Mesendoderm (in vitro differentiated cells): ENCODE measurements at regions not wholly inside any gene's neighbourhood (a gene's known extent, or its start where the extent isn't known, plus 50 kb on each side); places are given as distances from the start of the nearest gene placed in this dataset.
"Not testable (repeated sequence)": the region's sequence is repeated elsewhere in the genome, so short reads cannot be mapped to it uniquely, and the experiment has no call there.

Source experiments
- DNase-seq: peaks from one replicate; pipeline ENCODE4 v3.0.0; 2013
- H2AK5ac ChIP-seq: 2 replicates; pipeline ENCODE4 v1.6.1; 2013; ENCODE audit warnings: low read length, inconsistent platforms
- H2BK120ac ChIP-seq: 2 replicates; pipeline ENCODE4 v1.6.1; 2013; ENCODE audit warnings: low read depth, mild to moderate bottlenecking, low read length, moderate library complexity, mixed read lengths
- H2BK15ac ChIP-seq: replicated peaks from 2 replicates; pipeline ENCODE4 v1.6.1; 2013; ENCODE audit warnings: low read depth, mild to moderate bottlenecking, moderate library complexity
- H2BK5ac ChIP-seq: 2 replicates; pipeline ENCODE4 v1.6.1; 2013; ENCODE audit warnings: low read length, inconsistent platforms
- H3K18ac ChIP-seq: 2 replicates; pipeline ENCODE4 v1.6.1; 2013; ENCODE audit warnings: mild to moderate bottlenecking, low read length, mixed read lengths
- H3K23ac ChIP-seq: one replicate; pipeline ENCODE4 v1.6.1; 2013; ENCODE audit warnings: low read length
- H3K27ac ChIP-seq: 2 replicates; pipeline ENCODE4 v1.5.1; 2013; ENCODE audit warnings: low read depth, mild to moderate bottlenecking, inconsistent platforms, low read length, moderate library complexity
- H3K27me3 ChIP-seq: 2 replicates; pipeline ENCODE4 v1.6.1; 2013; ENCODE audit warnings: low read length, control low read depth, mild to moderate bottlenecking, inconsistent platforms; ENCODE audit not compliant: insufficient read depth, poor library complexity
- H3K36me3 ChIP-seq: 2 replicates; pipeline ENCODE4 v1.6.1; 2013; ENCODE audit warnings: low read length, inconsistent platforms; ENCODE audit not compliant: control insufficient read depth, insufficient read depth
- H3K4ac ChIP-seq: one replicate; pipeline ENCODE4 v1.6.1; 2013; ENCODE audit warnings: low read depth, mild to moderate bottlenecking, low read length, moderate library complexity
- H3K4me1 ChIP-seq: 2 replicates; pipeline ENCODE4 v1.6.1; 2013; ENCODE audit warnings: low read depth, low read length, inconsistent platforms; ENCODE audit not compliant: control insufficient read depth
- H3K4me2 ChIP-seq: 2 replicates; pipeline ENCODE4 v1.6.1; 2013; ENCODE audit warnings: low read length
- H3K4me3 ChIP-seq: 2 replicates; pipeline ENCODE4 v1.5.1; 2013; ENCODE audit warnings: mild to moderate bottlenecking, low read length
- H3K56ac ChIP-seq: one replicate; pipeline ENCODE4 v1.6.1; 2013; ENCODE audit warnings: low read length
- H3K79me1 ChIP-seq: 2 replicates; pipeline ENCODE4 v1.6.1; 2013; ENCODE audit warnings: low read length, inconsistent platforms
- H3K79me2 ChIP-seq: 2 replicates; pipeline ENCODE4 v1.6.1; 2013; ENCODE audit warnings: mild to moderate bottlenecking, low read length; ENCODE audit not compliant: control insufficient read depth, insufficient read depth
- H3K9ac ChIP-seq: 2 replicates; pipeline ENCODE4 v1.6.1; 2013; ENCODE audit warnings: low read length, inconsistent platforms
- H4K5ac ChIP-seq: one replicate; pipeline ENCODE4 v1.6.1; 2013; ENCODE audit warnings: low read length
- H4K8ac ChIP-seq: one replicate; pipeline ENCODE4 v1.6.1; 2013; ENCODE audit warnings: low read depth, mild to moderate bottlenecking, control low read depth, low read length, moderate library complexity
- WGBS: extraction: QIAGEN DNeasy Blood & Tissue Kit; methylation state at CpG from one replicate; pipeline ENCODE4 v1.1.7; 2013; ENCODE audit warnings: low lambda C conversion rate, missing lambda C conversion rate; ENCODE audit not compliant: insufficient coverage; ENCODE audit errors: extremely low coverage; 5-methylcytosine and 5-hydroxymethylcytosine counted together

DNA sequence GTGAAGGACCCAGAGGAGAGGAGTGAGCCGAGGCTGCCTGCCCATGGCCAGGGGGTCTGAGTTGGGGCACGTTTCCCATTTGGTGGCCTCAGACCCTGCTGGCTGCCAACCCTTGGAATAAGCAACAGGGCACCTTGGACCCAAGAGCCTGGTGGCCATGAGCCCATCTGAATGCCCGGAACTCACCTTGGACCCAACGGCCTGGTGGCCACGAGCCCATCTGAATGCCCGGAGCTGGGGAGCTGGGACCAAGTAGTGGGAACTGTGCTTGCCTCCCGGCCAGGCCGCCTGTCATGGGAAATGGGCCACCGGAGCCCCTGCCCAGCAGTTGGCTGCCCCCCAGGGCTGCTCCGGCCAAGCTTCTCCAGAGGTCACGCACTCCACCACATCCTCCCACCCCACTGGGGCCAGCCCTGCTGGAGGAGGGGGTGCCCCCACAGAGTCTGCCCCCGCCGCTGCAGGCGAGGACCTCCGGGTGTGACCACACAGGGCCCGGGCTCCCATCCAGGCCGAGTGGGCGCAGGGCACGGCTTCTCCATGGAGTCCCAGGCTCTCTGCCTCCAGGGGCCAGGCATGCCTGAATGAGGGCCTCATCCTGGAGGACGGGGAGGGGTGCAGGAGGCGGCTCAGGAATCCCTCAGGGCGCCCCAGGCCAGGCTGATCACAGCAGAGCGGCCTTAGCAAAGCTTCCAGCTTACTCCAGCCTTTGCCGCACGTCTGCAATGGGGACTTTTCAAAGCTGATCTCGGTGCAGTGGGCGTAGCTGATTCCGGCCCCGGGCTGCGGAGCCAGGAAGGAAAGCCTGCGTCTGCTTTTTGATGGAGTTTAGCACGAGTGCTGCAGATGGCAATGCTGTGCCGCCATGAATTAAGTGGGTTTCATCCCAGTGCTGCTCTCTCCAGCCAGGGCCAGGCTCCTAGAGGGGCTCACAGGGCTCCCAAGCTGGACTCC, 146.3 kb downstream of the LAT start:
- H3K4ac ChIP-seq, H2AK5ac ChIP-seq, H3K9ac ChIP-seq, H3K4me3 ChIP-seq, H3K18ac ChIP-seq, H2BK120ac ChIP-seq, H4K5ac ChIP-seq, H3K56ac ChIP-seq, H3K4me1 ChIP-seq, H2BK15ac ChIP-seq, H3K23ac ChIP-seq, H3K36me3 ChIP-seq, H3K79me2 ChIP-seq, H3K27ac ChIP-seq, H3K4me2 ChIP-seq, H3K79me1 ChIP-seq, H3K27me3 ChIP-seq, H4K8ac ChIP-seq, H2BK5ac ChIP-seq: not testable (repeated sequence)
- peak; percentile 44 for DNase-seq
- WGBS: no CpG with 5 or more reads among the region's 33 CpGs

DNA sequence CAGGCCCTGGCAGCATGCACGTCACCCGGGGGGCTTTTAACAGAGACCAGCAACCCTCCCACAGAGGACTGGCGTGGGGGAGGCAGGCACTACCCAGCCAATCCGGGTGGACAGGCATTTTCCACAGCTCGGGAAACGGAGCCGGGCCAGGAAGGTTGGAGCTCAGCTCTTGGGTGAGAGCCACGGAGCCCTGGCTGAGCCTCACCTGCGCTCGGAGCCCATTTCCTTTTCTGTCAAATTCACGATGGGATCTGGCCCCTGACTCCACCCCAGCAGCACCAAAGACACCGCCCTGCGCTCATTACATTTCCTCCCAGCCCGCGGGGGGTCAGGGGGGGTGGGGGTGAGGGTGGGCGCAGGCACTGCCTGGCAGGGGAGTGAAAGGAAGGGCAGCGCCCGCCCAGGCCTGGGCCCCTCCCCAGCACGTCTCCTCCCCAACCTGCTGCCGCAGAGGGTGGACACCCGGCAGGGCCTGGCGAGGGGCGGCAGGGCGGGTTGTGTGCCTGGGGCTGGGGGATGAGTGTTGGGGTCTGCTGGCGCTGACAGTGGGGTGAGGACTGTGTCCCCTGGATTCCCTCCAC, 145.4 kb downstream of the LAT start:
- H3K4me3 ChIP-seq, H2AK5ac ChIP-seq, DNase-seq, H3K23ac ChIP-seq, H3K4ac ChIP-seq, H3K36me3 ChIP-seq, H3K4me1 ChIP-seq, H3K56ac ChIP-seq, H3K27ac ChIP-seq, H3K4me2 ChIP-seq, H2BK120ac ChIP-seq, H2BK15ac ChIP-seq, H3K18ac ChIP-seq, H4K8ac ChIP-seq, H4K5ac ChIP-seq, H3K27me3 ChIP-seq, H3K79me2 ChIP-seq, H2BK5ac ChIP-seq, H3K79me1 ChIP-seq, H3K9ac ChIP-seq: not testable (repeated sequence)
- no CpG with 5 or more reads among the region's 25 CpGs for WGBS

DNA sequence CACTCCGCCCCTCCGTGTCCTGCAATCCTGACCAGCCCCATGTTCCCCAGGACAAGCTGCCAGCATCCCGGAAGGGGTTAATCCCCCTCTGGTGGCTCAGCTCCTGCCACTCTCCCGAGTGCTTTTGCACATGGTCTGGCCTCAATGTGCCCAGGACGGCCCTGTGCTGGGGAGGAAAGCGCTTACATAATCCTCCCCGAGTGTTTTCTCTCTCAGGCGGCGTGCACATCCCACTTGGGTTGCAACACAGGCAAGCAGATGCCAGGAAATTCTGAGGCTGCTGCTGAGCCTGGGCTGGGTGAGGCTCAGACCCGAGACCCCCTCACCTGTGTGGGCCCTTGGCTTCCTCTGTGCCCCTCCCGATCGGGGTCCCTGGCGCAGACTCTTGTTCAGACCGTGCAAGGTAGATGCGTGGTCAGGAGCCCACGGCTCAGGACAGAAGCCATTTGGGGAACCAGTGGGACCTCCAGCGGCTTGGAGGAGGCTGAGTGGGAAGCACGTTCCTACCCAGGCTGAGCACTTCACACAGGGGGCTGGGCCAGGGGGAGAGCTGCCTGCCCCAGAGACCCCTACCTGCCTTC, 144.7 kb downstream of the LAT start:
- DNase-seq, H3K79me1 ChIP-seq: not testable (repeated sequence)
- no CpG with 5 or more reads among the region's 18 CpGs for whole genome bisulfite sequencing

DNA sequence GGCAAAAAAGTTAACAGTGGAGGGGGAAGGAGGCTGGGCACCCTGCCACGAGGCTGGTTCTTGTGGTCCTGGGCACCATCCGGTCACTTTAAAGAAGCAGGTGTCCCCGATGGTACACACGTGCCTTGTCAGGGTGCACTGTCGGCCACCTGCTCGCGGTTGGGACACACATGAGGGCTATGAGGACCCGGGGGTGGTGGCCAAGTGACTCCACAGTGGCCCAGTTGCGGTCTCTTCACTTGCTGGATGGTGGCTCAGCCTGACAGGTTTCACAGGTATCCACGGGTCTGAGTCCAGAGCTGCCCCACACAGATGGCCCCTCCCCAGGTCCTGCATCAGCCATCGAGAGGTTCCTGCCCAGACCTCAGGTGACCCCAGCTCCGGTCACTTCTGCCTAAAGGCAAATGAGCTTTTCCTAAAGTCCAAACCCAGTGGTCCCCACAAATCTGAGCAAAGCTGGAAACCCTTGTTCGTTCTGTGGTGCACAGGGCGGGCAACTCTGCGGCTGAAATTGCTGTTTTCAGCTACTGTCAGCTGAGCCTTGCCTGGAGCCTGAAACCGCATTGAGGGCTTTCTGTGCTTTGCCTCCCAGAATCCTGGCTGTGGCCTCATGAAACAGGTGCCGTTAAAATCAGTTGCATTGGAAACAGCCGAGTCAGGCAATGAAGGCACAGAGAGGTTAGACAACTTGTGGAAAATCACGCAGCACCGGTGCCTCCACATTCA, 144.0 kb downstream of the LAT start:
- not testable (repeated sequence) for H3K36me3 ChIP-seq, H2BK120ac ChIP-seq, H2AK5ac ChIP-seq, H3K4me3 ChIP-seq, DNase-seq, H3K18ac ChIP-seq, H3K4ac ChIP-seq, H3K56ac ChIP-seq, H4K5ac ChIP-seq, H3K9ac ChIP-seq, H4K8ac ChIP-seq, H2BK15ac ChIP-seq, H3K4me1 ChIP-seq, H3K23ac ChIP-seq, H3K27me3 ChIP-seq, H3K79me2 ChIP-seq, H3K27ac ChIP-seq, H2BK5ac ChIP-seq, H3K4me2 ChIP-seq, H3K79me1 ChIP-seq
- no CpG with 5 or more reads among the region's 20 CpGs for WGBS

More for the DNA sequence above, 144.7 kb downstream of the LAT start:
- H2BK15ac ChIP-seq, H2AK5ac ChIP-seq, H3K23ac ChIP-seq, H2BK5ac ChIP-seq, H3K4me2 ChIP-seq, H3K18ac ChIP-seq, H3K36me3 ChIP-seq, H2BK120ac ChIP-seq, H3K27me3 ChIP-seq, H3K56ac ChIP-seq, H3K9ac ChIP-seq, H3K79me2 ChIP-seq, H3K4me1 ChIP-seq, H4K5ac ChIP-seq, H3K4me3 ChIP-seq, H3K27ac ChIP-seq, H4K8ac ChIP-seq, H3K4ac ChIP-seq: not testable (repeated sequence)

DNA sequence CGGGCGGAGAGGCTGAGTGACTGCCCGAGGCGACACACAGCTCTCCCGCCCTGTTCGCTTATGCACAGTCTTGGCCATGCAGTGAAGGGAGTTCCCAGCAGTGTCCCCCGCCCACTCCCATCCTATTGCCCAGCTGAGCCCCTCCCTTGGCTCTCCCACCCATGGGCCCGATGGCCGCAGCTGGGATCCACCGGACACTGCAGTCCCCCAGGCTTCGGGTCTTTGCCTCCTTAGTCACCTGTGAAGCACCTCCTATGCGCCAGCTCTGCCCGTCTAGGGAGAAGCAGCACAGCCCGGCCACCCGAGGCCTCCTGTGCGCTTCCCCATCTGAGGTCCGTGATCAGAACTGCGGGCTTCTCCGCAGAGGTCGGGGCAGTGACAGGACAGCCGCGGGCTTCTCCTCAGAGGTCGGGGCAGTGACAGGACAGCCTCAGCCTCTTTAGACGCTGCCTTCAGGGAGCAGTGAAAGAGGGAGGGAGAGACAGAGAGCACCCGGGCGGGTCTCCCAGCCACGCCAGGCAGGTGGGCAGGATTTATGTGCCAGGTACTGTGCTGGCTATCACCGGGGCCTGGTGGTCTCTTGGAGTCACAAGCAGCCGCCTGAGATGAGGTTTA, 143.1 kb downstream of the LAT start:
- H3K27me3 ChIP-seq, H2BK120ac ChIP-seq, H3K79me1 ChIP-seq, H3K23ac ChIP-seq, H3K36me3 ChIP-seq, H3K9ac ChIP-seq, H3K4me1 ChIP-seq, DNase-seq, H2AK5ac ChIP-seq, H2BK15ac ChIP-seq, H3K79me2 ChIP-seq, H4K5ac ChIP-seq, H3K4me2 ChIP-seq, H3K4ac ChIP-seq, H3K18ac ChIP-seq, H3K4me3 ChIP-seq, H2BK5ac ChIP-seq, H3K27ac ChIP-seq, H4K8ac ChIP-seq, H3K56ac ChIP-seq: not testable (repeated sequence)
- no CpG with 5 or more reads among the region's 29 CpGs for WGBS
